Naive thymus-derived CD8-positive, alpha-beta T cell (primary cell): ENCODE measurements at regions not wholly inside any gene's neighbourhood (a gene's known extent, or its start where the extent isn't known, plus 50 kb on each side); places are given as distances from the start of the nearest gene placed in this dataset.
A peak's percentile ranks its signal among the peaks of the same experiment; 100 is the strongest.

Source experiments
- ATAC-seq, 2 donors: fragments of 150-1000 bp; cut with Tn5 transposase in 1 of 2; sonication (Bioruptor Pico), chemical (Tn5 transposase) in 1 of 2; 1 replicate in 1 of 2; 2 replicates in 1 of 2; pipeline ENCODE4 v1.10.0; 2021; ENCODE audit warnings: mild to moderate bottlenecking in 2 of 2, moderate library complexity in 2 of 2
- POLR2A ChIA-PET: fragments of 350-600 bp; sonication (Branson Sonifier 250); formaldehyde crosslinking; loops from one replicate; lab custom pipeline; 2021; ENCODE audit warnings: antibody characterized with exemption; lab: Charles Lee
- DNase-seq, 10 donors: peaks; one replicate each; pipeline versions ENCODE4 v3.0.0 to v3.0.0-alpha.2; 2020 to 2022
- H3K27ac Mint-ChIP-seq, 10 donors: one replicate each; pipeline ENCODE4 v1.8.0; 2020 to 2022; ENCODE audit warnings: mild to moderate bottlenecking in 10 of 10, mixed read lengths in 10 of 10, moderate library complexity in 4 of 10, inconsistent platforms in 1 of 10
- H3K27me3 Mint-ChIP-seq, 5 donors: one replicate each; pipeline ENCODE4 v1.8.0; 2021 to 2022; ENCODE audit warnings: mixed read lengths in 5 of 5
- H3K36me3 Mint-ChIP-seq, 3 donors: one replicate each; pipeline ENCODE4 v1.8.0; 2020 to 2022; ENCODE audit warnings: mixed read lengths in 3 of 3, mild to moderate bottlenecking in 2 of 3, inconsistent platforms in 1 of 3
- H3K4me1 Mint-ChIP-seq, 4 donors: one replicate each; pipeline ENCODE4 v1.8.0; 2021 to 2022; ENCODE audit warnings: mixed read lengths in 4 of 4
- H3K4me3 Mint-ChIP-seq, 10 donors: one replicate each; pipeline ENCODE4 v1.8.0; 2020 to 2022; ENCODE audit warnings: mild to moderate bottlenecking in 10 of 10, mixed read lengths in 10 of 10, moderate library complexity in 6 of 10, inconsistent platforms in 1 of 10
- H3K9me3 Mint-ChIP-seq, 9 donors: one replicate each; pipeline ENCODE4 v1.8.0; 2020 to 2022; ENCODE audit warnings: mixed read lengths in 9 of 9, mild to moderate bottlenecking in 3 of 9, inconsistent platforms in 1 of 9, moderate library complexity in 1 of 9

DNA sequence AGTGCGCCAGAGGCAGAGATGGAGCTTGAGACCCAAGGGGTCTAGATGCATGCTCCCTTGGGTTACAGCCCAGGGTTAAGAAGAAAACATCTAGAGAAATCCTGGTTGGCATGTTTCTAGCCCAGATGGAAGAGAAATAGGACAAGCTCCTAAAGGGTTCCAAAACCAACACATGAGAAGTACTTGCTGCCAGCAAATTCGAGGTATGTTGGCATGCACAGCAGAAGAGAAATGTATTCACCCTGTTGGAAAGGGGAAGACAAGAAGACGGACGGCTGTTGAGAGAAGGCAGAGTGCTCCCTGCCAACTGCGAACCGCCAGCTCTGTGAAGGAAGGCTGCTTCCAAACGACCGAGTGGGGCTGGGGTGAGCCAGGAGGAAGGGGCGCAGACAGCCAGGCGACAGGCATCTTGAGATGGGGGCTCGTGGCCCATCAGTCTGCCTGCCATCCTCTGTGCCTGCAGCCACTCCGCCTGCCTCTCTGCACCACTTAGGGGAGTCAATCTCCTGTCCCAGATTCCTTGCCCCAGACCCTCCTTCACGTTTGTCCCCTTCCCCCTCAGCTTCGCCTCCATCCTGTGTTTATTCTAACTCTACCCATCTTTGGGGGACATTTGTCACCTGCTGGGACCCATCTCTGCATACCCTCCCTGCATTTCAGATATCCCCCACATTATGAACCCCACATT, 249.2 kb downstream of the CDC5L start:
- Mint-ChIP-seq H3K4me1 (no peaks in the 10 kb centered on the region), H3K27me3 (peaks cover 0 to 12% (median 5%) of the 10 kb centered on the region in 5 donors), H3K4me3 (no peak overlapping the region), H3K36me3 (peaks cover 0 to 4% (median 0%) of the 10 kb centered on the region in 3 donors), H3K9me3 (peaks cover 0 to 2% (median 0%) of the 10 kb centered on the region in 9 donors), H3K27ac (no peak overlapping the region)
- DNase-seq: no peak
- POLR2A ChIA-PET: no interaction called here
- ATAC-seq: no peak

DNA sequence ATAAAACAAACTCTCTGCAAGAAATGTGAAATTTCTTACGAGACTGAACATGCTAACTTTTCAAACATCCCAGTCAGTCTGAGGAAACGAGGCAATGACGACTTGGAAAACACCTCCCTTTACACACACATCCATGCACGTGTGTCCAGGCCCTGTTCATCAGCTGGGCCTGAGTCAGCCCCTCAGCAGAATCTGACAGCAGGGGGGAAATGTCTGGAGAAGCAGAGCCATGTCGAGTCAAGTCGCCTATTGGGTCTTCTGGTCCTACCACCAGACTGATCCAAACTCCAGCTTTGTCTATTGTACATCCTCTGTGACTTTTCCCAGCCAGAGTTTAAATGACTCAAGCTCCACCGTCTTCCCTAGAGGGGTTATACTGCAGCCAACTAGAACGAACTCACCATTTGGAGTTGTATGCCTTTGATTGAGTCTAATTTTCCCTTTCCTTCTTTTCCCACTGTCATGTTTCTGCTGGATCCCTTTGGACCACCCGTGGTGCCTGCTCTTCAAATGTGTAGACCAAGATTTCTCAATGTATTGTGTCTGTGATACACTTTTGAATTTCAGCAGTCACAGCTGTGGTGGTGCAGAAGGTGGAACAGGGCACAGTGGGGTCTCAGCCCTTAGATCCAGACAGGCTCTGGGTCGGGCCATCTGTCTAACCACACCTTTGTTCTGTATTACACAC, 254.0 kb downstream of the CDC5L start:
- DNase-seq (no peak), ATAC-seq (no peak)
- Mint-ChIP-seq H3K27ac (no peak overlapping the region), H3K4me3 (no peak overlapping the region), H3K9me3 (peaks cover 0 to 2% (median 0%) of the 10 kb centered on the region in 9 donors), H3K27me3 (peaks cover 0 to 4% (median 0%) of the 10 kb centered on the region in 5 donors), H3K4me1 (no peaks in the 10 kb centered on the region), H3K36me3 (peaks cover 0 to 2% (median 0%) of the 10 kb centered on the region in 3 donors)
- POLR2A ChIA-PET: no interaction called here

DNA sequence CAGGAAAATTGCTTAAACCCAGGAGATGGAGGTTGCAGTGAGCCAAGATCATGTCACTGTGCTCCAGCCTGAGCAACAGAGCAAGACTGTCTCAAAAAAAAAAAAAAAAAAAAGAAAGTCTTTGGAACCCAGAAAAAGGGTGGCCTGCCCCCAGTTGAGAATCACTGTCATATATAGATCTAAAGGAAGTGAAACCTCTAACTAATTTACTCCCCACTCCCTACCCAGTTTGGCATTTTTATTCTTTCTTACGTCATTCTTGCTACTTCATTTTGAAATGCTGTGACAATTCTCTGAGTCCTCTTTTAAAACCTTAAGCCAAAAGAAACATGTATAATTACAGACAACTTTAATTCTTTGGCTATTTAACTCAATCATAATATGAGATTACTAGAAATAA, 254.8 kb downstream of the CDC5L start:
- H3K9me3 Mint-ChIP-seq: peaks cover 0 to 2% (median 0%) of the 10 kb centered on the region in 9 donors
- H3K36me3 Mint-ChIP-seq: no peaks in the 10 kb centered on the region
- no peak for DNase-seq
- no peak overlapping the region for H3K27ac Mint-ChIP-seq
- H3K4me1 Mint-ChIP-seq: no peaks in the 10 kb centered on the region
- H3K27me3 Mint-ChIP-seq: peaks cover 0 to 5% (median 0%) of the 10 kb centered on the region in 5 donors
- no peak for ATAC-seq
- no peak overlapping the region for H3K4me3 Mint-ChIP-seq
- POLR2A ChIA-PET: no interaction called here

DNA sequence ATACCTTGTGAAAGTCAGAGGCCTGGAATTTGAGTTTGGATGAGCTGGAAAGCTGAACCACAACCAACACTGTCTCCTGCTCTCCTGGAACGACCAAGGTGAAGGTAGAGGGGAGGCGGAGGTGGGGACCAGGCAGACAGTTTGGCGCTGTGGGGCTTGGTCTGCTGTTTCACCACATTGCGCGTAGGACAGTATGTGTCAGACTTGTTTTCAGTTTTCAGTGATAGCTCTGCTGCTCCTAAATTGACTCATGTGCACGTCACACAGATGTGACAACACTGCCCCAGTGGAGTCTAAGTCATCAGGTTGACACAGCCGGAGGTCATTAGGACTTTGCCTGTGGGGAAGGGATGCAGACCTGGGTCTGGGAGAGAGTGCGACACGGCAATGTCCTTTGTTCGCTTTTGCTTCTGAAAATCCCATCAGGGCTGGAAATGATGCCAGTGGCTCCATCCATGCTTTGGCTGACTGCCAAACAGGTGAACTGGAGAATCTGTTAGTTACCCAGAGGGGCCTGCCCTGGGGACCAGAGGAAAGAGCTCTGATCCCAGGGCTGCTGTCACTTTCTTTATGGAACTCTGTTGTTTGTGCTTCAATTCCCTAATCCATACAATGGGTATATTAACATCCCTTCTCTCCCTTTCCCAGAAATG, 255.5 kb downstream of the CDC5L start:
- H3K9me3 Mint-ChIP-seq: no peaks in the 10 kb centered on the region
- H3K27ac Mint-ChIP-seq: no peak overlapping the region
- POLR2A ChIA-PET: no interaction called here
- ATAC-seq: no peak
- H3K4me3 Mint-ChIP-seq: no peak overlapping the region
- no peak for DNase-seq
- H3K27me3 Mint-ChIP-seq: peaks cover 0 to 5% (median 0%) of the 10 kb centered on the region in 5 donors
- no peaks in the 10 kb centered on the region for H3K36me3 Mint-ChIP-seq
- no peaks in the 10 kb centered on the region for H3K4me1 Mint-ChIP-seq

DNA sequence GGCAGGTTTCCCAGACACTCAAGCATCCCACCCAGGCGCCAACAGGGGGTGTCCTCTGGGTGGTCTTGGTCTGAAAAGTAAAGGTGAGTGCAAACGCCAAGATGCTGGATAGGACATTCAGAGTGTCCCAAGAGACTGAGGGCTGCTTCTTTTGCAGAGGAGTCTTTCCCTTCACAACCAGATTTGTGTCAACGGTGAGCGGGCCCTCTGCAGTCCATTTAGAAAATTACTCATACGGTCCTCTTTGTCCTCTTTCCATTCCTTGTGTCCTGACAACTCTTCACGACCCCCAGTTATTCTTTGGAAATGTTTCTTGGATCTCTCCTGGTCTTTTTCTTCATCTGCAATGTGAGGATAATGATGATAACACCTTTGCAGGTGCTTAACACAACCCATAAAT, 257.8 kb downstream of the CDC5L start:
- Mint-ChIP-seq H3K27me3 (peaks cover 0 to 8% (median 5%) of the 10 kb centered on the region in 5 donors), H3K27ac (no peak overlapping the region), H3K4me1 (no peaks in the 10 kb centered on the region), H3K9me3 (peaks cover 0 to 5% (median 0%) of the 10 kb centered on the region in 9 donors), H3K36me3 (no peaks in the 10 kb centered on the region), H3K4me3 (no peak overlapping the region)
- no peak for DNase-seq
- POLR2A ChIA-PET: no interaction called here
- no peak for ATAC-seq

DNA sequence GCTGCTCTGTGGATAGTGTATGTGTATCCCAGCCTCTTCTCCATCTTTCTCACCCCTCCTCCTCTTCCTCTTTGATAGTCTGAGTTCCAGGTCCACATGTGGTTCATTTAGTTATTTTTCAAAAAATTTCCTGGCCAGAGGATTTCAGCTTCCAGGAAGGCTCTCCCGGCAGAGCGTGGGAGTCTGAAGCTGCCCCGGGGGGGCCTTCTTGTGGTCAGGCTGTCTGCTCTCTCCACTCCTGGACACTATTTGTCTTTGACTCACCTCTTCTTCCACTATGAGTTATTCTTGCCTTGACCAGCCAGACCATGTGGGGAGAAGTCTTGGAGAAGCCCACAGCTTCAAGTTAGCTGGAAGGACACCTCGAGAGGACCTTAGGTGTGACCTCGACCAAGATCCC, 258.8 kb downstream of the CDC5L start:
- no peak for ATAC-seq
- H3K4me3 Mint-ChIP-seq: no peak overlapping the region
- H3K27ac Mint-ChIP-seq: no peak overlapping the region
- no peaks in the 10 kb centered on the region for H3K36me3 Mint-ChIP-seq
- peaks cover 0 to 5% (median 0%) of the 10 kb centered on the region in 9 donors for H3K9me3 Mint-ChIP-seq
- no peaks in the 10 kb centered on the region for H3K4me1 Mint-ChIP-seq
- peaks cover 0 to 9% (median 7%) of the 10 kb centered on the region in 5 donors for H3K27me3 Mint-ChIP-seq
- POLR2A ChIA-PET: interaction anchor here (0.7 kb wide), 3 partner anchors 42 to 1044 kb away, joined by 3 to 7 read pairs (median 6); no protein-coding TSS in a partner anchor
- DNase-seq: no peak

DNA sequence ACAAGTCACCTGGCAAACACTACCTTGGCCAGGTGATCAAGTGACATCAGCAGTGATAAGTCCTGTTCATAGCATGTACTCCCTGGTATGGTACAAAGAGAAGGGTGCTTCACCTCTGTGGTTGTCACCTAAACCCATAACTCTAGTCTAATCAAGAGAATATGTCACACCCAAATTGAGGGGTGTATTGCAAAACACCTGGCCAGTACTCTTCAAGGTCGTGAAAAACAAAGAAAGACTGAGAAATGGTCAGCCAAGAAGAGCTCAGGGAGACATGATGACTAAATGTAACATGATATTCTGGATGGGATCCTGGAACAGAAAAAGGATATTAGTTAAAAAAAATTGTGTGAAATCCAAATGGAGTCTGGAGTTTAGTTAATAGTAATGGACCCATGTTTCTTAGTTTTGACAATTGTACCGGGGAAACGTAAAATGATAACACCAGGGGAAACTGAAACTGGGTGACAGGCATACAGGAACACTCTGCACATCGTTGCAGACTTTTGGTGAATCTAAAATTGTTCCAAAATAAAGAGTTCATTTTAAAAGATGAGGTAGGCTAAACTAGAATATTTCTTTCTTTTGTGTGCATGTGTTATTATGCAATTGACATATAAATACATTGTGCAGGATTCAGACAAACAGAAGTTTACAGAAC, 262.0 kb downstream of the CDC5L start:
- Mint-ChIP-seq H3K36me3 (no peaks in the 10 kb centered on the region), H3K9me3 (peaks cover 0 to 5% (median 0%) of the 10 kb centered on the region in 9 donors), H3K27ac (no peak overlapping the region), H3K4me3 (no peak overlapping the region), H3K4me1 (peaks cover 0 to 4% (median 0%) of the 10 kb centered on the region in 4 donors), H3K27me3 (peaks cover 0 to 11% (median 9%) of the 10 kb centered on the region in 5 donors)
- DNase-seq (no peak), ATAC-seq (no peak)
- POLR2A ChIA-PET: no interaction called here

DNA sequence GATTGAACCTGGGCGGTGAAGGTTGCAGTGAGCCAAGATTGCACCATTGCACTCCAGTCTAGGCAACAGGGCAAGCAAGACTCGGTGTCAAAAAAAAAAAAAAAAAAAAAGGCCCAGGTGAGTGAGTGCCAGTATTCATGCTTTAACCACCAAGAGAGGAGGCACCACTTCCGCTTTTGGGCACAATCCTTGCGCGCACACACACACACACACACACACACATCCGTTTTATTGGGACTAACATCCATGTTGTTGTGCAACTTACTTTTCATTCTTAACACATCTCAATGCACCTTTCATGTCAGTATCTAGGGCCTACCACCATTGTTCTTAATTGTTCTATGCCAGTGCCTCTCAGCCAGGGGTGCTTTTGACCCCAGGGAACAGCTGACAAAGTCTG, 263.0 kb downstream of the CDC5L start:
- Mint-ChIP-seq H3K4me3 (no peak overlapping the region), H3K9me3 (peaks cover 0 to 5% (median 0%) of the 10 kb centered on the region in 9 donors), H3K36me3 (no peaks in the 10 kb centered on the region), H3K4me1 (peaks cover 4 to 11% (median 6%) of the 10 kb centered on the region in 4 donors), H3K27ac (no peak overlapping the region), H3K27me3 (peaks cover 0 to 11% (median 9%) of the 10 kb centered on the region in 5 donors)
- ATAC-seq: no peak
- no peak for DNase-seq
- POLR2A ChIA-PET: interaction anchor here (1.1 kb wide), 1 partner anchor 812 kb away, joined by 9 read pairs; no protein-coding TSS in a partner anchor

DNA sequence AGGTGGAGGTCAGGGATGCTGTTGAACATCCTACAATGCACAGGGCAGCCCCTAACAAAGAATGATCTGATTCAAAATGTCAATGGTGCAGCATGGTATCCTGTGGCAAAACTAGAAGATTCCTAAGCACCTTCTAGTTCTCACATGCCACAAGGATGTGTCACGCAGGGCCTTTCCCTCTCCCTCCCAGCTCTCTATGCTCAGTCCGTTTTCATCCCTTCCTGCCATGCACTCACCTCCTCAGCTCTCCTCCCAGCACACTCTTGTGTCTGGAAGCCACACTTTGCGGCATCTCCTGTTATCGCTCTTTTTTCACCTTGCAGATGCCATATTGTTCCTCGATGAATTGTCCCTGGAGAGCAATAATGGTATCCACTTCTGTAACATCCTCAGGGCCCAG, 263.4 kb downstream of the CDC5L start:
- DNase-seq (no peak), ATAC-seq (no peak)
- Mint-ChIP-seq H3K4me1 (peaks cover 4 to 13% (median 8%) of the 10 kb centered on the region in 4 donors), H3K36me3 (no peaks in the 10 kb centered on the region), H3K4me3 (no peak overlapping the region), H3K27me3 (peaks cover 0 to 11% (median 9%) of the 10 kb centered on the region in 5 donors), H3K27ac (no peak overlapping the region), H3K9me3 (peaks cover 0 to 5% (median 0%) of the 10 kb centered on the region in 9 donors)
- POLR2A ChIA-PET: interaction anchor here (1.1 kb wide), 1 partner anchor 811 kb away, joined by 9 read pairs; no protein-coding TSS in a partner anchor

DNA sequence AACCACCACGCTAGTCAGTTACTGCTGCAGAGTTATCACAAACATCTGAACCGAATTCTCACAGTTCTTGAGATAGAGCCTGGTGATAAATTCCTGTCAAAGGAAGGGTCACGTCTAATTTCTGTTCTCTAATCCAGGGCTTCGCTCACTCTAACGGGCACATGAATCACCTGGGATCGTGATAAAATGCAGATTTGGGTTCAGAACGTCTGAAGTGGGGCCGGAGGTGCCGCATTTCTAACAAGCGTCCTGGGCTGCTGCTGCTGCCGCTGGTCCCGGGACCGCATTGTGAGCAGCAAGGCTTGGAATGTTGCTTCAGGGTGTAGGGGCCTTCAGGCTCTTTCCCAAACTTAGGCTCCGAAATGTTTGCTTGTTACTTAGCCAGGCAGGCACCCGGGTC, 264.1 kb downstream of the CDC5L start:
- DNase-seq (no peak), ATAC-seq (no peak)
- Mint-ChIP-seq H3K27ac (no peak overlapping the region), H3K9me3 (peaks cover 0 to 5% (median 0%) of the 10 kb centered on the region in 9 donors), H3K36me3 (no peaks in the 10 kb centered on the region), H3K27me3 (peaks cover 0 to 9% (median 8%) of the 10 kb centered on the region in 5 donors), H3K4me1 (peaks cover 4 to 13% (median 8%) of the 10 kb centered on the region in 4 donors), H3K4me3 (no peak overlapping the region)
- POLR2A ChIA-PET: no interaction called here

DNA sequence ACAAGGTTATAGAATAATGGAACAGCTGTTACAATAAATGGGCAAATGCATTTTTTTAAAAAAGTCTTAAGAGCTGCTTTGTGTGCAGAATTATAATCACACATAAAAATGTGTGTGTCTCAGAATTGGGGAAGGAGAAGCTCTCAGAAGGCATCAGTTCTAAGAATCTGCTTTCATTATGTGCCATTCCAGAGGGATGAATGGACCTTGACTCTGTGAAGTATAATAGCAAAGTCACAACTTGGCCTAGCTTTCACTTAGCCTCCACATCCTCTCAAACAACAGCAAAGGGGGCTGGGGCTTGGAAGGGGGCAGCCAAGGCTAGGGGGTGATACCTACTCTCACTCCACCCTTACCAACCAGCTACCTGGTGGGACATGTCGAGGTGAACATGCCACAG, 265.0 kb downstream of the CDC5L start:
- Mint-ChIP-seq H3K4me1 (peaks cover 4 to 13% (median 8%) of the 10 kb centered on the region in 4 donors), H3K36me3 (no peaks in the 10 kb centered on the region), H3K9me3 (peaks cover 0 to 5% (median 0%) of the 10 kb centered on the region in 9 donors), H3K27ac (peak overlapping the region in 1 of 10 donors; percentile 46), H3K27me3 (peaks cover 0 to 9% (median 8%) of the 10 kb centered on the region in 5 donors), H3K4me3 (no peak overlapping the region)
- DNase-seq: no peak
- no peak for ATAC-seq
- POLR2A ChIA-PET: interaction anchor here (1.4 kb wide), 1 partner anchor 1062 kb away, joined by 3 read pairs; no protein-coding TSS in a partner anchor

DNA sequence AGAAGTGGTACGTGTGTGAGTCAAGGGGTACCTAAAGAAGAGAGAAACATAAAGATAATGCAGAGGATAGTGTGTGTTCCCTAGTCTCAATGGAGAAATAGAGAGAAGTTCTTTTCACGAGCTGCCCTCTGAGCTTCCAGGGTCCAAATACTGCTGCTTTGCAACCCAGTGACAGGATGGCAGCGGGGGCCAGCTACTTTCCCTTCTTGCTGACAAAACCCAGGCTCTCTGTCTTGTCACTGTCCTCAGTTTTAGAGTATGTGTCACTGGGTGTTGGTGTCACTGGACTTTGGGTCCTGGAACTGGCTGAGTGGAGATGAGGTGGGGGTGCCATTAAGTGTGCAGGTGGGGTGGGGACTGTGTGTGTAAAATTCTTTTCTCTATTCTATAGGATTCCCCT, 265.6 kb downstream of the CDC5L start:
- DNase-seq (no peak), ATAC-seq (no peak)
- H3K36me3 Mint-ChIP-seq: no peaks in the 10 kb centered on the region
- H3K4me1 Mint-ChIP-seq: peaks cover 4 to 13% (median 8%) of the 10 kb centered on the region in 4 donors
- POLR2A ChIA-PET: interaction anchor here (1.4 kb wide), 1 partner anchor 1062 kb away, joined by 3 read pairs; no protein-coding TSS in a partner anchor
- H3K27ac Mint-ChIP-seq: peak overlapping the region in 1 of 10 donors; percentile 55
- H3K9me3 Mint-ChIP-seq: peaks cover 0 to 5% (median 0%) of the 10 kb centered on the region in 9 donors
- H3K4me3 Mint-ChIP-seq: no peak overlapping the region
- peaks cover 0 to 9% (median 8%) of the 10 kb centered on the region in 5 donors for H3K27me3 Mint-ChIP-seq
